ENCODE measurements at regions not wholly inside any gene's neighbourhood (a gene's known extent, or its start where the extent isn't known, plus 50 kb on each side); places are given as distances from the start of the nearest gene placed in this dataset.

DNA sequence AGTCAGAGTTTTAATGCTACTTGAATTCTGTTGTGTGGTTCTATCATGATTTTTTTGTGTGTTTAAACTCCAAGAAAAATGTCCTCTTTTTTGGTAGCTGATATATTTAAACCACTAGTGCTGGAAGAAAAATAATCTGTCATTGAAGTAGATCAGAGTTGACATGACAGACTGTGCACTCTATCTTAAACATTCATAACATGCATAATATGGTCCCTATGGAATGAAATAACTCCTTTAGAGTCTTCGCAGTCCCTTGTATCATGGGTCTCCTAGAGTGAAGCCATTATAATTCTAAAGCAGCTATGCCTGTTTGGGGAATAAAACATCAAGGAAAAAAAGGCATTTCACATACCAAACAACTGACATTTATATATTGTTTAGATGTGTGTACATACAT lies 282.7 kb upstream of the CITED2 start:
- 93 to 100% methylated on average over 1 of the region's 1 CpG for WGBS, 2 donors (ENCODE audit: low coverage in 1 of 2)
- ATAC-seq, result no peak
- no peak overlapping the region for H3K27ac ChIP-seq

DNA sequence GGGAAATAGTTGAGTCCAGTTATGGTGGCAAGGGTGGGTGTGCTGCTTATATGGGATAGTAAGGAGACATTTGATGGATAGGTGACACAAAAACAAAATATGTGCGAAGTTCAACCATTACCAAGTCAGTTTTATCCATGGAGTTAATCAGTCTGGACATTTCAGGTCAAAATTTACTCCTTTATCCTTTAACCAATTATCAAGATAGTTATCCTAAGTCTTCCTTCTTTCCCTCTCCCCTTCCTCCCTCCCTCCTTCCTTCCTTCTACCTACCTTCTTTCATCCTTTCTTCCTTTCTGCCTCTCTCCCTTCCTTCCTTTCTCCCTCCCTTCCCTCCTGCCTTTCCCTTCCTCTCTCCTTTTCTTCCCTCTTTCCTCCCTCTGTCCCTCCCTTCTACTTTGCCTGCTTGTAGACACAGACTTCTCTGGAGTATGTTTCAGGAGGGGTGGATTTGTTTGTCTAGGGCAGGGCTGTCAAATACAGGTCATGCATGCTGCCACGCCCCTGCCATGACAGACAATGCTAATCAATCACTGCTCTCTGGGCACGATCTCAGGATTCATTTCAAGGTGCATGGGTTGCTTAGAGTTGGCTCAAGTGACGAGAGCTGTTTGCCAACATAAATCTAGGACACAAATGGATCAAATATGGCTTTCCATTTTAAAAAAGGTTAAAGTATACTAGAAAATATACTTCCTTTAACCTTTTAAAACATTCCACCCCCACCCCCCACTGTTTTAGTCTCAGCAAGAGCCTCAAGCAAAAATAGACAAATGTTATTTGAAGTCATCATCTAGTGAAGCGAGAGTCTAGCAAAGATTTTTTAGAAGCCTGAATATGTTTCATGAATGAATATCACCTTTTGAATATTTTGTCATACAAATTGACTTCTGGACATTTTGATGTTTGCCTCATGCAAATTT lies 281.6 kb upstream of the CITED2 start:
- 65 to 86% methylated on average over 5 of the region's 5 CpGs for WGBS, 2 donors (ENCODE audit: low coverage in 1 of 2)
- Histone ChIP-seq H3K4me3 (no peak overlapping the region), H3K9me3 (no peaks in the 10 kb centered on the region), H3K4me1 (no peaks in the 10 kb centered on the region), H3K36me3 (no peaks in the 10 kb centered on the region), H3K27me3 (no peaks in the 10 kb centered on the region), H3K27ac (no peak overlapping the region)
- TF ChIP-seq POLR2AphosphoS5 (IDR thresholded peaks at IDR 0.05) (no peak), POLR2A (IDR thresholded peaks at IDR 0.05) (no peak), EP300 (IDR thresholded peaks at IDR 0.05) (no peak)
- TF ChIP-seq, protein P1, sequence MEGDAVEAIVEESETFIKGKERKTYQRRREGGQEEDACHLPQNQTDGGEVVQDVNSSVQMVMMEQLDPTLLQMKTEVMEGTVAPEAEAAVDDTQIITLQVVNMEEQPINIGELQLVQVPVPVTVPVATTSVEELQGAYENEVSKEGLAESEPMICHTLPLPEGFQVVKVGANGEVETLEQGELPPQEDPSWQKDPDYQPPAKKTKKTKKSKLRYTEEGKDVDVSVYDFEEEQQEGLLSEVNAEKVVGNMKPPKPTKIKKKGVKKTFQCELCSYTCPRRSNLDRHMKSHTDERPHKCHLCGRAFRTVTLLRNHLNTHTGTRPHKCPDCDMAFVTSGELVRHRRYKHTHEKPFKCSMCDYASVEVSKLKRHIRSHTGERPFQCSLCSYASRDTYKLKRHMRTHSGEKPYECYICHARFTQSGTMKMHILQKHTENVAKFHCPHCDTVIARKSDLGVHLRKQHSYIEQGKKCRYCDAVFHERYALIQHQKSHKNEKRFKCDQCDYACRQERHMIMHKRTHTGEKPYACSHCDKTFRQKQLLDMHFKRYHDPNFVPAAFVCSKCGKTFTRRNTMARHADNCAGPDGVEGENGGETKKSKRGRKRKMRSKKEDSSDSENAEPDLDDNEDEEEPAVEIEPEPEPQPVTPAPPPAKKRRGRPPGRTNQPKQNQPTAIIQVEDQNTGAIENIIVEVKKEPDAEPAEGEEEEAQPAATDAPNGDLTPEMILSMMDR (IDR thresholded peaks at IDR 0.05), result no peak
- ATAC-seq, result no peak

More for the DNA sequence above, 282.7 kb upstream of the CITED2 start:
- H3K9me3 ChIP-seq, result no peaks in the 10 kb centered on the region
- no peaks in the 10 kb centered on the region for H3K27me3 ChIP-seq
- no peak for TF ChIP-seq EP300 (IDR thresholded peaks at IDR 0.05)
- TF ChIP-seq POLR2AphosphoS5 (IDR thresholded peaks at IDR 0.05), result no peak
- TF ChIP-seq, protein P1 (IDR thresholded peaks at IDR 0.05), result no peak
- no peak for TF ChIP-seq POLR2A (IDR thresholded peaks at IDR 0.05)
- H3K4me3 ChIP-seq, result no peak overlapping the region
- no peaks in the 10 kb centered on the region for H3K4me1 ChIP-seq
- no peaks in the 10 kb centered on the region for H3K36me3 ChIP-seq

DNA sequence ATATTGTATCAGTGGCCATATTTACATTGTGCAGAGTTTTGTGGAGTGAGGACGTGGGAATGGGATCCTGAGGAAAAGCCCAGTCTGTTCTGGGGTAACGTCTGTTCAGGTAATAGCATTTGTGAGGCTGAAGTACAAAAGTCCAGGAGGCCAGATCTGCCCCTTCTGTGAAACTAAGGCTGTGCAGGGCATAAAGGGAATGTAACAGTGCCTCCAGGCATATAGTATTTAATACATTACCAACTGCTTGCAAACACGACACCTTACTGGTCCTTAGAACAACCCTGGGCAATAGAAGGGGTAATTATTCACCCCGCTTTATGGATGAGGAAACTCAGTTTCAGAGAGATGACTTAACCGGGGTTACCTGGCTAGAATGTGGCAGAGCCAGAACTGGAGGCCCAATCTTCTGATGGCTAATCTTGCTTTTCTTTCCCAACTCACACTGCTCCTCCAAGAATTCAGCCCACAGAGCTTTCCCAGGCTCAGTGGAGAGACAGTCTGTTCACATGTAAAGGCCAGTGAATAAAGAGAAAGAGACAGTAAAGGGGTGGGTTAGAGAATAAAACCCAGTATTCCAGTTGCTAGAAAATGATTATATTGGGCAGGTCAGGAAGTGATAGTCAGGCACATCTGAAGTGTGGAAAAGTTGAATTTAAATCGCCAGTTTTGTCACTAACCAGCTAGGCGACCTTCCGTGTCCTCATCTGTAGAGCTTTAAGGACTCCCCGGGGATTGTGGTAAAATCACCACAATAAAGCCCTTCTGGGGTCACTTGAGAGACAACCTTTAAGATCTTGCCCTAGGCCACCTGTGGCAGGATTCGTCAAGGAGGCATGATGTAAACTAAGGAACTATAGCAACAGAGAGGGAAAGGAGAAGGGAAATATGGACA lies 280.7 kb upstream of the CITED2 start:
- H3K27ac ChIP-seq, result no peak overlapping the region
- no peaks in the 10 kb centered on the region for H3K36me3 ChIP-seq
- ATAC-seq, result no peak
- no peaks in the 10 kb centered on the region for H3K9me3 ChIP-seq
- WGBS, 2 donors (ENCODE audit: low coverage in 1 of 2), result 86 to 94% methylated on average over 6 to 9 of the region's 10 CpGs
- no peak for TF ChIP-seq POLR2A (IDR thresholded peaks at IDR 0.05)
- TF ChIP-seq, protein P1 (IDR thresholded peaks at IDR 0.05), result no peak
- no peak for TF ChIP-seq POLR2AphosphoS5 (IDR thresholded peaks at IDR 0.05)
- TF ChIP-seq EP300 (IDR thresholded peaks at IDR 0.05), result no peak
- H3K27me3 ChIP-seq, result no peaks in the 10 kb centered on the region
- no peaks in the 10 kb centered on the region for H3K4me1 ChIP-seq
- no peak overlapping the region for H3K4me3 ChIP-seq

DNA sequence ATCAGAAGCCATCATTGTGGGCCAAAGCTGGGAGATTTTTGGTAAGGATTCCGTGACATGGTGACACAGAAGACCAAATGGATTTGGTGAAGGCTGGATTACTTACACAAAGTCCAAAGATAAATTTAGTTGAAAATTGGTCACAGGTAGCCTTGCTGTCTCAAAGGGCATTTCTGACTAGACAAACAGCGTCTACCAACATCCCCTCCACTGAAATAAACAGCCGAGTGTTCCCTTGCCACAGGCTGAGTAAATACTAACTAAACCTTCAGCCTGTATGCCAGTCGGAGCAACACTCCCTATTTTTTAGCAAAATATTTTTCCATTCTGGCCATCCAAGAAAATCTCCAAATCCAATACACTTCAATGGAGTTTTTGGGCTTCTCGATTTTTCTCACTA lies 279.9 kb upstream of the CITED2 start:
- Histone ChIP-seq H3K27me3 (no peaks in the 10 kb centered on the region), H3K36me3 (no peaks in the 10 kb centered on the region), H3K9me3 (no peaks in the 10 kb centered on the region), H3K4me1 (no peaks in the 10 kb centered on the region), H3K4me3 (no peak overlapping the region), H3K27ac (no peak overlapping the region)
- TF ChIP-seq EP300 (IDR thresholded peaks at IDR 0.05), result no peak
- no peak for TF ChIP-seq POLR2AphosphoS5 (IDR thresholded peaks at IDR 0.05)
- no peak for TF ChIP-seq POLR2A (IDR thresholded peaks at IDR 0.05)
- TF ChIP-seq, protein P1 (IDR thresholded peaks at IDR 0.05), result no peak
- 95 to 100% methylated on average over 1 to 5 of the region's 5 CpGs for WGBS, 2 donors (ENCODE audit: low coverage in 1 of 2)
- ATAC-seq, result no peak
